ENCODE measurements at regions not wholly inside any gene's neighbourhood (a gene's known extent, or its start where the extent isn't known, plus 50 kb on each side); places are given as distances from the start of the nearest gene placed in this dataset.
A peak's percentile ranks its signal among the peaks of the same experiment; 100 is the strongest.

DNA sequence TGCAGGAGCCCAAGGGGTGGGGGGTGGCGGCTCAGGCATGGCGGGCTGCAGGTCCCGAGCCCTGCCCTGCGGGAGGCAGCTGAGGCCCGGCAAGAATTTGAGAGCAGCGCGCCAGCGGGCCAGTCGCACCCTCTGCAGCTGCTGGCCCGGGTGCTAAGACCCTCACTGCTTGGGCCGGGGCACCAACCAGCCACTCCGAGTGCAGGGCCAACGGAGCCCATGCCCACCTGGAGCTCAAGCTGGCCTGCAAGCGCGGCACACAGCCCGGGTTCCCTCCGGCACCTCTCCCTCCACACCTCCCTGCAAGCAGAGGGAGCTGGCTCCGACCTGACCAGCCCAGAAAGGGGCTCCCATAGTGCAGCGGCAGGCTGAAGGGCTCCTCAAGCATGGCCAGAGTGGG is 758.2 kb upstream of the INTU start:
- H3K36me3 Mint-ChIP-seq (ENCODE audit: low read depth, unreplicated experiment): no peaks in the 10 kb centered on the region

DNA sequence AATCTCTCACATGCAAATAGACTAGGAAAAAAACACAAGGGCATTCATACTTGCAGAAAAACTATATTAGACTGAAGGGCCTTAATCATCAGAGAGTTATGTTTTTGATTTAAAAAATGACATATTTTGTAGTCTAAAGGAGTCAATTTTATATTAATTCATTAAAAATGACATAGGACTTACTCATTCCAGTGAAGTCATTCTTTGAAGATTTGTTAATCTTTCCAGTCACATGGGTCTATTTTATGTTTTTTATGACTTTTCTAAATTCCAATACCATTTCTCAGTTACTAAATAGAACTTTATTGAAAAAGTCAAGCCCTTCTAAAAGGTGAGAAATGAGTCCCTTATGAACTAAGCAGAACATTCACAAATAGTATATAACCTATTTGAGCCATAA is 743.8 kb upstream of the INTU start:
- H3K9ac ChIP-seq (ENCODE audit: low read length): no peak overlapping the region
- peak; percentile 63 for DNase-seq (ENCODE audit: low read depth)
- H3K36me3 ChIP-seq (ENCODE audit: insufficient read depth, low read length): no peaks in the 10 kb centered on the region
- no peaks in the 10 kb centered on the region for H3K79me2 ChIP-seq (ENCODE audit: insufficient read depth, low read length)
- H4K20me1 ChIP-seq (ENCODE audit: insufficient read depth, low read length): no peaks in the 10 kb centered on the region
- H3K4me1 ChIP-seq (ENCODE audit: insufficient read depth, low read length): peaks cover 2% of the 10 kb centered on the region
- no peaks in the 10 kb centered on the region for H3K9me3 ChIP-seq (ENCODE audit: insufficient read depth, low read depth, low read length)
- FAIRE-seq: no peak
- no peak overlapping the region for H2AFZ ChIP-seq (ENCODE audit: low read depth, low read length)
- H3K4me3 Mint-ChIP-seq (ENCODE audit: unreplicated experiment): no peak overlapping the region
- H3K4me3 ChIP-seq (ENCODE audit: insufficient read depth, low read depth, low read length): no peak overlapping the region
- H3K27me3 Mint-ChIP-seq (ENCODE audit: low read depth, unreplicated experiment): no peaks in the 10 kb centered on the region
- no peak overlapping the region for H3K4me2 ChIP-seq (ENCODE audit: low read length)
- H3K9me3 Mint-ChIP-seq (ENCODE audit: unreplicated experiment): no peaks in the 10 kb centered on the region
- no peak for TF ChIP-seq EZH2 (IDR thresholded peaks at IDR 0.05; ENCODE audit: insufficient read depth, low read length)
- TF ChIP-seq CTCF (IDR thresholded peaks at IDR 0.05; ENCODE audit: insufficient read depth, low read depth, low read length): no peak
- peaks cover 2% of the 10 kb centered on the region for H3K4me1 Mint-ChIP-seq (ENCODE audit: low read depth, unreplicated experiment)
- H3K27ac Mint-ChIP-seq (ENCODE audit: unreplicated experiment): no peak overlapping the region
- H3K27me3 ChIP-seq (ENCODE audit: insufficient read depth, low read length): no peaks in the 10 kb centered on the region
- peaks cover 1% of the 10 kb centered on the region for H3K36me3 Mint-ChIP-seq (ENCODE audit: low read depth, unreplicated experiment)
- H3K27ac ChIP-seq (ENCODE audit: low read depth, low read length): peak overlapping the region; percentile 52

More for the DNA sequence above, 758.2 kb upstream of the INTU start:
- H2AFZ ChIP-seq (ENCODE audit: low read depth, low read length): no peak overlapping the region
- no peak for TF ChIP-seq EZH2 (IDR thresholded peaks at IDR 0.05; ENCODE audit: insufficient read depth, low read length)
- no peak for TF ChIP-seq CTCF (IDR thresholded peaks at IDR 0.05; ENCODE audit: insufficient read depth, low read depth, low read length)
- Mint-ChIP-seq H3K27ac (ENCODE audit: unreplicated experiment) (no peak overlapping the region), H3K4me1 (ENCODE audit: low read depth, unreplicated experiment) (no peaks in the 10 kb centered on the region), H3K27me3 (ENCODE audit: low read depth, unreplicated experiment) (no peaks in the 10 kb centered on the region), H3K4me3 (ENCODE audit: unreplicated experiment) (no peak overlapping the region), H3K9me3 (ENCODE audit: unreplicated experiment) (peaks cover 6% of the 10 kb centered on the region)
- no peaks in the 10 kb centered on the region for H4K20me1 ChIP-seq (ENCODE audit: insufficient read depth, low read length)
- H3K36me3 ChIP-seq (ENCODE audit: insufficient read depth, low read length): no peaks in the 10 kb centered on the region
- H3K4me1 ChIP-seq (ENCODE audit: insufficient read depth, low read length): no peaks in the 10 kb centered on the region
- no peaks in the 10 kb centered on the region for H3K9me3 ChIP-seq (ENCODE audit: insufficient read depth, low read depth, low read length)
- H3K27me3 ChIP-seq (ENCODE audit: insufficient read depth, low read length): no peaks in the 10 kb centered on the region
- no peak overlapping the region for H3K27ac ChIP-seq (ENCODE audit: low read depth, low read length)
- no peak for DNase-seq (ENCODE audit: low read depth)
- FAIRE-seq: no peak
- H3K79me2 ChIP-seq (ENCODE audit: insufficient read depth, low read length): no peaks in the 10 kb centered on the region
- no peak overlapping the region for H3K9ac ChIP-seq (ENCODE audit: low read length)
- H3K4me3 ChIP-seq (ENCODE audit: insufficient read depth, low read depth, low read length): no peak overlapping the region
- H3K4me2 ChIP-seq (ENCODE audit: low read length): no peak overlapping the region

DNA sequence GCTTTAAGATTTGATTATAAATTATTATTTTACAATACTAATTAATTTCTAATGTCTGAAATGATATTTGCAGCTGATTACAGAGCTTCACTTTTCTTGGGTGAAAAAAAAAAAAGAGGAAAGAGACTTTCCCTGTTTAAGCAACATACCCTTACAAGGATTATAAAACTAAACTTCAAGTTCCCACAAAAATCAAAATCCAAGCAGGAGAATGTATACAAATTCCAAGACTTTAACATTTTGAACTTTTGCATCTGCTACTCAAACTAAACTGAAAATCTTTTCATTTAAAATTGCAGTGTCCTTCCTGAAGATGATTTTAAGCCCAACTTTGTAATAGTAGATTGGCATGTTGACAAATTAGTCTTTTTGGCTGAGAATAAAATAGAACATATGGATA is 742.4 kb upstream of the INTU start:
- H3K9me3 ChIP-seq (ENCODE audit: insufficient read depth, low read depth, low read length): no peaks in the 10 kb centered on the region
- no peaks in the 10 kb centered on the region for H3K27me3 ChIP-seq (ENCODE audit: insufficient read depth, low read length)
- H3K79me2 ChIP-seq (ENCODE audit: insufficient read depth, low read length): no peaks in the 10 kb centered on the region
- H3K9ac ChIP-seq (ENCODE audit: low read length): no peak overlapping the region
- H3K4me3 Mint-ChIP-seq (ENCODE audit: unreplicated experiment): no peak overlapping the region
- no peak overlapping the region for H2AFZ ChIP-seq (ENCODE audit: low read depth, low read length)
- FAIRE-seq (no peak), DNase-seq (ENCODE audit: low read depth) (no peak)
- TF ChIP-seq CTCF (IDR thresholded peaks at IDR 0.05; ENCODE audit: insufficient read depth, low read depth, low read length): no peak
- no peak for TF ChIP-seq EZH2 (IDR thresholded peaks at IDR 0.05; ENCODE audit: insufficient read depth, low read length)
- H3K27ac ChIP-seq (ENCODE audit: low read depth, low read length): no peak overlapping the region
- H3K4me3 ChIP-seq (ENCODE audit: insufficient read depth, low read depth, low read length): no peak overlapping the region
- peaks cover 2% of the 10 kb centered on the region for H3K4me1 ChIP-seq (ENCODE audit: insufficient read depth, low read length)
- no peaks in the 10 kb centered on the region for H3K36me3 ChIP-seq (ENCODE audit: insufficient read depth, low read length)
- H3K9me3 Mint-ChIP-seq (ENCODE audit: unreplicated experiment): no peaks in the 10 kb centered on the region
- H3K4me2 ChIP-seq (ENCODE audit: low read length): no peak overlapping the region
- peaks cover 2% of the 10 kb centered on the region for H3K4me1 Mint-ChIP-seq (ENCODE audit: low read depth, unreplicated experiment)
- no peak overlapping the region for H3K27ac Mint-ChIP-seq (ENCODE audit: unreplicated experiment)
- H3K27me3 Mint-ChIP-seq (ENCODE audit: low read depth, unreplicated experiment): no peaks in the 10 kb centered on the region
- no peaks in the 10 kb centered on the region for H4K20me1 ChIP-seq (ENCODE audit: insufficient read depth, low read length)
- peaks cover 1% of the 10 kb centered on the region for H3K36me3 Mint-ChIP-seq (ENCODE audit: low read depth, unreplicated experiment)
